ENCODE measurements at regions not wholly inside any gene's neighbourhood (a gene's known extent, or its start where the extent isn't known, plus 50 kb on each side); places are given as distances from the start of the nearest gene placed in this dataset.
"Not testable (repeated sequence)": the region's sequence is repeated elsewhere in the genome, so short reads cannot be mapped to it uniquely, and the experiment has no call there.

- DNase-seq = no peak
Measured at GRCh38 chr3:66860771-66861170, 137.3 kb upstream of the KBTBD8 start.

- DNase-seq = peak; percentile 72
Measured at GRCh38 chr3:66863205-66864111, 134.6 kb upstream of the KBTBD8 start.

GRCh38 chr3:66884659-66885058, 113.4 kb upstream of the KBTBD8 start:
- DNase-seq = no peak

GRCh38 chr3:66885326-66886000, 112.6 kb upstream of the KBTBD8 start:
- DNase-seq = no peak

- DNase-seq = no peak
Measured at GRCh38 chr3:66889750-66890494, 108.2 kb upstream of the KBTBD8 start.

- DNase-seq = no peak
Measured at GRCh38 chr3:66898155-66898554, 100.0 kb upstream of the KBTBD8 start.

GRCh38 chr3:66904336-66904735, 93.8 kb upstream of the KBTBD8 start:
- DNase-seq = no peak

- no peak for DNase-seq
Measured at GRCh38 chr3:66904831-66905493, 93.1 kb upstream of the KBTBD8 start.

- DNase-seq = no peak
Measured at GRCh38 chr3:66907136-66907535, 91.0 kb upstream of the KBTBD8 start.

- DNase-seq = no peak
Measured at GRCh38 chr3:66910266-66911055, 87.6 kb upstream of the KBTBD8 start.

GRCh38 chr3:66912306-66912705, 85.8 kb upstream of the KBTBD8 start:
- no peak for DNase-seq

GRCh38 chr3:66922058-66922457, 76.0 kb upstream of the KBTBD8 start:
- no peak for DNase-seq

GRCh38 chr3:66923969-66924368, 74.1 kb upstream of the KBTBD8 start:
- no peak for DNase-seq

GRCh38 chr3:66928252-66928651, 69.9 kb upstream of the KBTBD8 start:
- DNase-seq = no peak

- DNase-seq = no peak
Measured at GRCh38 chr3:66931291-66931690, 66.8 kb upstream of the KBTBD8 start.

- no peak for DNase-seq
Measured at GRCh38 chr3:66931699-66932098, 66.4 kb upstream of the KBTBD8 start.

GRCh38 chr3:66933233-66933632, 64.9 kb upstream of the KBTBD8 start:
- no peak for DNase-seq

GRCh38 chr3:66934041-66934440, 64.1 kb upstream of the KBTBD8 start:
- no peak for DNase-seq

GRCh38 chr3:66934725-66935124, 63.4 kb upstream of the KBTBD8 start:
- no peak for DNase-seq

- DNase-seq = not testable (repeated sequence)
Measured at GRCh38 chr3:66937041-66937440, 61.1 kb upstream of the KBTBD8 start.

- peak; percentile 12 for DNase-seq
Measured at GRCh38 chr3:66938338-66938963, 59.7 kb upstream of the KBTBD8 start.

GRCh38 chr3:66948041-66948440, 50.1 kb upstream of the KBTBD8 start:
- no peak for DNase-seq

All from NCI-H1417 treated with DMSO at 0.1 percent for 48 hours (cell line).